ENCODE measurements at regions not wholly inside any gene's neighbourhood (a gene's known extent, or its start where the extent isn't known, plus 50 kb on each side); places are given as distances from the start of the nearest gene placed in this dataset.

DNA sequence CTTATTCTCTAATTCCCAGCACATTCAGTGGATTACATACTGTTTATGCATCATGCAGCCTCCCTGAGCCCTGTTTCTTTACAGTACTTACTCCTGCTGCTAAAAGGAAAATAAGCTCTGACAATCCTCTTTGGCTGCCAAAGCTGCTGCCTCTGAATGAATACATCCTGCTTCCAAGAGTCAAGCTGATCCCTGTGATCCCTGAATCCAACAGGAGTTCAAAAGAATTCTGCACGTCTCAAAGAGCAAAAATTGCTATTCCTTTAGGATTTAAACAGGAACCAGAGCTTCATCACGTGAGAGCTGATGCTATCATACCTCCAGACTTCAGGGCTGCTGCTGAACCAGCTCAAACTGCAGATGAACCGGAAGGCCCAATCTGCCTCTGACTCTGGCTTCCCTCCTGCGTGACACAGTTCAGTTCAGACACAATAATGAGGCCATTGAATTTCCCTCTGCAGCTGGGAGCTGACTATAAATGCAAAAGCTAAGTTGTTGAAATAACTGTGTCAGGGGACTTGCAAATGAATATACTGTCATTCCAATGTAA is 851.0 kb upstream of the PHF14 start:
- TF ChIP-seq, protein P1, sequence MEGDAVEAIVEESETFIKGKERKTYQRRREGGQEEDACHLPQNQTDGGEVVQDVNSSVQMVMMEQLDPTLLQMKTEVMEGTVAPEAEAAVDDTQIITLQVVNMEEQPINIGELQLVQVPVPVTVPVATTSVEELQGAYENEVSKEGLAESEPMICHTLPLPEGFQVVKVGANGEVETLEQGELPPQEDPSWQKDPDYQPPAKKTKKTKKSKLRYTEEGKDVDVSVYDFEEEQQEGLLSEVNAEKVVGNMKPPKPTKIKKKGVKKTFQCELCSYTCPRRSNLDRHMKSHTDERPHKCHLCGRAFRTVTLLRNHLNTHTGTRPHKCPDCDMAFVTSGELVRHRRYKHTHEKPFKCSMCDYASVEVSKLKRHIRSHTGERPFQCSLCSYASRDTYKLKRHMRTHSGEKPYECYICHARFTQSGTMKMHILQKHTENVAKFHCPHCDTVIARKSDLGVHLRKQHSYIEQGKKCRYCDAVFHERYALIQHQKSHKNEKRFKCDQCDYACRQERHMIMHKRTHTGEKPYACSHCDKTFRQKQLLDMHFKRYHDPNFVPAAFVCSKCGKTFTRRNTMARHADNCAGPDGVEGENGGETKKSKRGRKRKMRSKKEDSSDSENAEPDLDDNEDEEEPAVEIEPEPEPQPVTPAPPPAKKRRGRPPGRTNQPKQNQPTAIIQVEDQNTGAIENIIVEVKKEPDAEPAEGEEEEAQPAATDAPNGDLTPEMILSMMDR (conservative IDR thresholded peaks at IDR 0.05) = no peak
- H3K14ac ChIP-seq (ENCODE audit: insufficient read depth, low read length) = no peak overlapping the region
- H3K79me1 ChIP-seq (ENCODE audit: insufficient read depth, low read depth, low read length, poor library complexity, severe bottlenecking) = no peaks in the 10 kb centered on the region
- WGBS (ENCODE audit: extremely low coverage, insufficient read length, low lambda C conversion rate) = no CpG with 5 or more reads among the region's 4 CpGs
- no peak overlapping the region for H2AFZ ChIP-seq (ENCODE audit: low read length)
- H2BK120ac ChIP-seq (ENCODE audit: low read depth, low read length, poor library complexity, severe bottlenecking) = no peak overlapping the region
- no peak overlapping the region for H2BK5ac ChIP-seq (ENCODE audit: insufficient read length, low read length)
- H4K20me1 ChIP-seq (ENCODE audit: control insufficient read depth, insufficient read depth, insufficient read length) = no peaks in the 10 kb centered on the region
- H3K27me3 ChIP-seq (ENCODE audit: insufficient read depth, low read length) = no peaks in the 10 kb centered on the region
- no peak overlapping the region for H3K27ac ChIP-seq (ENCODE audit: insufficient read length, low read depth, low read length)
- no peaks in the 10 kb centered on the region for H3K36me3 Mint-ChIP-seq (ENCODE audit: insufficient read depth in 1 of 3, low read depth in 3 of 3)
- H3K79me2 ChIP-seq (ENCODE audit: insufficient read depth, low read length) = no peaks in the 10 kb centered on the region
- no peak for DNase-seq
- H3T11ph ChIP-seq (ENCODE audit: low read length) = no peak overlapping the region
- H3K4me2 ChIP-seq (ENCODE audit: insufficient read depth, insufficient read length, low read length) = no peak overlapping the region
- peaks cover 3% of the 10 kb centered on the region; the same call in 1 of the 2 replicates for H3K4me1 ChIP-seq (ENCODE audit: insufficient read depth, low read length)
- H2BK20ac ChIP-seq (ENCODE audit: low read depth, low read length, poor library complexity, severe bottlenecking) = no peak overlapping the region
- no peak overlapping the region for H3K18ac ChIP-seq (ENCODE audit: insufficient read length, low read depth, low read length)
- H3K9me3 ChIP-seq (ENCODE audit: control insufficient read depth, low read depth, low read length) = no peaks in the 10 kb centered on the region
- no peak overlapping the region for H4K91ac ChIP-seq (ENCODE audit: insufficient read length, low read depth, low read length)
- no peak overlapping the region for H3K4ac ChIP-seq (ENCODE audit: low read depth, low read length)
- no peaks in the 10 kb centered on the region for H3K27me3 Mint-ChIP-seq (ENCODE audit: low read depth)
- no peak overlapping the region for H3K56ac ChIP-seq (ENCODE audit: insufficient read length, low read depth, low read length)
- H3K9me3 Mint-ChIP-seq = no peaks in the 10 kb centered on the region
- no peak overlapping the region for H2BK15ac ChIP-seq (ENCODE audit: low read depth, low read length)
- no peak overlapping the region for H4K5ac ChIP-seq (ENCODE audit: insufficient read length, low read depth, low read length)
- H3K27ac Mint-ChIP-seq = peak overlapping the region in 2 of 3 experiments; percentile 12 to 79; a peak in 3 of 7 replicates
- peaks cover 21 to 25% of the 10 kb centered on the region in 2 experiments for H3K4me1 Mint-ChIP-seq
- H3K4me3 Mint-ChIP-seq = no peak overlapping the region
- no peak overlapping the region for H2BK12ac ChIP-seq (ENCODE audit: insufficient read length, low read depth, low read length)
- no peaks in the 10 kb centered on the region for H3K23me2 ChIP-seq (ENCODE audit: insufficient read length, low read depth, low read length, poor library complexity, severe bottlenecking)
- H4K8ac ChIP-seq (replicated peaks; ENCODE audit: insufficient read length, low read depth, low read length) = no peak overlapping the region
- H2AK5ac ChIP-seq (ENCODE audit: insufficient read length, low read length) = no peak overlapping the region
- no peak overlapping the region for H3K9ac ChIP-seq (ENCODE audit: extremely low read depth, insufficient read length, low read length)
- no peak overlapping the region for H3K23ac ChIP-seq (ENCODE audit: insufficient read length, low read depth, low read length)

Measured in H9 (cell line).